ENCODE measurements at regions not wholly inside any gene's neighbourhood (a gene's known extent, or its start where the extent isn't known, plus 50 kb on each side); places are given as distances from the start of the nearest gene placed in this dataset.
A peak's percentile ranks its signal among the peaks of the same experiment; 100 is the strongest.
"Not testable (repeated sequence)": the region's sequence is repeated elsewhere in the genome, so short reads cannot be mapped to it uniquely, and the experiment has no call there.

DNA sequence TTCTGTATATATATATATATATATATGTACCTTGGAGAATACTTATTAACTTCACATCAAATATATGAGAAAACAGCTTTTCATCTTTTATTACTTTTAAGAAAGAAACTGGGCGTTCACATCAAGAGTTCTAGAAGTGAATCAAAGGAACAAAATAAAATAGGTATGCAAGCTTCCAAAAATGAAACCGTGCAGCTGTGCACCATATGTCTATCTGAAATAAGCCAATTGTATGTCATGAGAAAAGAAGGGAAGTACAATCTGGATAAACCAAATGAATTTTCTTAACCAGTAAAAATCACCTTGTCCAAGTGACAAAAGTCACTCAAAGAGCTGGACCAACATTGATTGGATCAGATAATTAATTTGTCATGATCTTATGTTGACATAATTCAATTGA lies 405.4 kb upstream of the TECRL start:
- no peak overlapping the region for H3K4me3 ChIP-seq (ENCODE audit: low read length)
- no peak for DNase-seq (ENCODE audit: low read depth)
- TF ChIP-seq, protein P1, sequence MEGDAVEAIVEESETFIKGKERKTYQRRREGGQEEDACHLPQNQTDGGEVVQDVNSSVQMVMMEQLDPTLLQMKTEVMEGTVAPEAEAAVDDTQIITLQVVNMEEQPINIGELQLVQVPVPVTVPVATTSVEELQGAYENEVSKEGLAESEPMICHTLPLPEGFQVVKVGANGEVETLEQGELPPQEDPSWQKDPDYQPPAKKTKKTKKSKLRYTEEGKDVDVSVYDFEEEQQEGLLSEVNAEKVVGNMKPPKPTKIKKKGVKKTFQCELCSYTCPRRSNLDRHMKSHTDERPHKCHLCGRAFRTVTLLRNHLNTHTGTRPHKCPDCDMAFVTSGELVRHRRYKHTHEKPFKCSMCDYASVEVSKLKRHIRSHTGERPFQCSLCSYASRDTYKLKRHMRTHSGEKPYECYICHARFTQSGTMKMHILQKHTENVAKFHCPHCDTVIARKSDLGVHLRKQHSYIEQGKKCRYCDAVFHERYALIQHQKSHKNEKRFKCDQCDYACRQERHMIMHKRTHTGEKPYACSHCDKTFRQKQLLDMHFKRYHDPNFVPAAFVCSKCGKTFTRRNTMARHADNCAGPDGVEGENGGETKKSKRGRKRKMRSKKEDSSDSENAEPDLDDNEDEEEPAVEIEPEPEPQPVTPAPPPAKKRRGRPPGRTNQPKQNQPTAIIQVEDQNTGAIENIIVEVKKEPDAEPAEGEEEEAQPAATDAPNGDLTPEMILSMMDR (conservative IDR thresholded peaks at IDR 0.05; ENCODE audit: low read length) = no peak

DNA sequence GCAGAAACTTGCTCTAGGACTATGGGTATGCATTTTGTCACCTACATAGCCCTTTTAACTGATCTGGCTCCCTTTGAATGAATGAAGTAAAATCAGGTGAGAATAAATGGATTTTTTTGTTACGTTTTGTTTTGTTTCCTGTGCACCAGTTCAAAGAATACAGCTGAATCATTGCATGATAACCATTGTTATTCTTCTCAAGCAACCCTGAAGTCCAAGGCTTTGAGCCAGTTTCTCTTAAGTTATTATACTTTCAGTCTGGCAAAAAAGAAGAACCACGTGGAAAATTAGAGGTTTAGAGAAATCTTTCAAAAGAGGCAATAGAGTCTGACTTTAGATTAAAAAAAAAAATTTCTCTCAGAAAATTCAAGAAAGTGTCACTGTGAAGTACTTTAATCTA lies 398.6 kb upstream of the TECRL start:
- H3K4me3 ChIP-seq (ENCODE audit: low read length) = no peak overlapping the region
- TF ChIP-seq, protein P1 (conservative IDR thresholded peaks at IDR 0.05; ENCODE audit: low read length) = no peak
- DNase-seq (ENCODE audit: low read depth) = no peak

DNA sequence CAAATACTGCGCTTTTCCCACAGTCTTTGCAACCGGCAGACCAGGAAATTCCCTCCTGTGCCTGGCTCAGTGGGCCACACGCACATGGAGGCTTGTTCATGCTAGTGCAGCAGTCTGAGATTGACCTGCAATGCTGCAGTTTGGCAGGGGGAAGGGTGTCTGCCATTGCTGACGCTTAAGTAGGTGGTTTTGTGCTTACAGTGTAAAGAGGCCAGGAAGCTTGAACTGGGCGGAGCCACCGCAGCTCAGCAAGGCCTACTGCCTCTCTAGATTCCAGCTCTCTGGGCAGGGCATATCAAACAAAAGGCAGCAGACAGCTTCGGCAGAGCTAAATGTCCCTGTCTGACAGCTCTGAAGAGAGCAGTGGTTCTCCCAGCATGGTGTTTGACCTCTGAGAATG lies 390.5 kb upstream of the TECRL start:
- DNase-seq (ENCODE audit: low read depth) = no peak
- no peak overlapping the region for H3K4me3 ChIP-seq (ENCODE audit: low read length)
- TF ChIP-seq, protein P1 (conservative IDR thresholded peaks at IDR 0.05; ENCODE audit: low read length) = no peak

DNA sequence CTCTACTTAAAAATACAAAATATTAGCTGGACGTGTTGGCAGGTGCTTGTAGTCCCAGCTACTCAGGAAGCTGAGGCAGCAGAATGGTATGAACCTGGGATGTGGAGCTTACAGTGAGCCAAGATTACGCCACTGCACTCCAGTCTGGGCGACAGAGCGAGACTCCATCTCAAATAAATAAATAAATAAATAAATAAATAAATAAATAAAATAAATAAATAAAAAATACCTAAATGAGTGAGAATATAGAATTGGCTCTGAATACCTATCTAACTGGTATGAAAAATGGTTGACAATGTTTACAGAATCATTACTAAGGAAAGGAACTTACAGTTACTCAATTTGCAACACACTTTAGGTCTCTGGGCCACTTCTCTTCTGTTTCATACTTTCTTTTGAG lies 389.6 kb upstream of the TECRL start:
- H3K4me3 ChIP-seq (ENCODE audit: low read length); DNase-seq (ENCODE audit: low read depth): not testable (repeated sequence)

DNA sequence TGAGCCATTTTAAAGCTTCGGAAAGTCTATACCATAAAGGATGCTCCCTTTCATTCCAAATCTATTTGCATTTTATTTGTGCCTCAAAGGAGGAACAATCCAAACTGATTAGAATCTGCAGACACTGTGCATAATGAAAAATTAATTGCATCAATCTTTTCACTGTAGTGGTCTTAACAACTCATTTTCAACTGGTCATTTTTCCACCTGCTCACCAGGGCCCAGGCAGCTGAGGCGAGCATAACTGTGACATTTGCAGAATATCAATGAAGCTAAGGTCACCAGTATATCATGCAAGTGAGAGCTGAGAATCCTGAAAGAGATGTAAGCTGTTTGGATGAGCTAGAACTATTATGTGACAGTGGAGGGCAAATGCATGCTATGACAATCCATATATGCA lies 387.3 kb upstream of the TECRL start:
- no peak for DNase-seq (ENCODE audit: low read depth)
- TF ChIP-seq, protein P1 (conservative IDR thresholded peaks at IDR 0.05; ENCODE audit: low read length) = no peak
- no peak overlapping the region for H3K4me3 ChIP-seq (ENCODE audit: low read length)

DNA sequence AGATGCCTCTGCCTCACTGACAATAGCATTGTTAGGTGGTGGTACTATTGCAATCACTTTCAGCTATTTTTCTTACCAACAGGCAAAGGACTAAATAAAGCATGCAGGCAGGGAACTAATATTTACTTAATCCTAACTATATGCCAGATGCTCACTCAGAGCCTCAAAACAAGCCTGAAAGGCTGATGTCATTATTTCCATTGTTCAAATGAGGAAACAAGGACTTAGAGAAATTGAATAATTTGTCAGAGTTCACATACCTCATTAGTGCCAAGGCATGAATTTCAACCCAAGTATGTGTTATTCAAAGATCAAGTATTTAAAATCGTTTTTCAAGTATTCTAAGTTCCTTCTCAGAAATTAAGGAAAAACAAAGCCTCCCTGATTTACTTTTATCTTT lies 374.9 kb upstream of the TECRL start:
- TF ChIP-seq, protein P1 (conservative IDR thresholded peaks at IDR 0.05; ENCODE audit: low read length) = no peak

DNA sequence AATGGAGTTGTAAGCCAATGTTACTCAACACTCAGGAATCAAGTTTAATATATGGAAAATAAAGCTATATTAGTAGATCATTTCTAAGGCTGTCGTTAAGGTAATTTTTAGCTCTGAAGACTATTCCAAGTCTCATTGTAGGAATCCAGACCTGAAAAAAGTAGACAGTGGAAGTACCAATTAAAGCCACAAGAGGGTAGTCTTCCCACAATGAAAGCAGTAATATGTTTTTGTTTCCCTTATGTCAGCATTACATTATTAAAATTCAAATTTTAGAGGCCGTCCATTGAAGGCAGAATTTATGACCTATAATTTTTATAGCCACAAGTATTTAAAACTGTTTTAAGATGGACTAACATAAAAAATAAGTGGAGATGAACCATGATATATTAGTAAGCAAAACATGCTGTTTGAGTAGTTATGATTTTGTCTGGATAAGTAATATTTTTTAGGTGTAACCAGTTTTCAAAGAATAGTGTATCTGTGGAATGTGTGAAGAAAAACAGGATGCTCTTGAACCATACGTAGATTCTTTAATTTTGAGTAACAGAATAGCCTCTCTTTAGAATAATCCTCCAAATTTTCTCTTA lies 372.6 kb upstream of the TECRL start:
- no peak overlapping the region for H3K4me3 ChIP-seq (ENCODE audit: low read length)
- TF ChIP-seq, protein P1 (conservative IDR thresholded peaks at IDR 0.05; ENCODE audit: low read length) = peak; percentile 74

More for the DNA sequence above, 374.9 kb upstream of the TECRL start:
- DNase-seq (ENCODE audit: low read depth) = peak; percentile 48
- H3K4me3 ChIP-seq (ENCODE audit: low read length) = no peak overlapping the region

DNA sequence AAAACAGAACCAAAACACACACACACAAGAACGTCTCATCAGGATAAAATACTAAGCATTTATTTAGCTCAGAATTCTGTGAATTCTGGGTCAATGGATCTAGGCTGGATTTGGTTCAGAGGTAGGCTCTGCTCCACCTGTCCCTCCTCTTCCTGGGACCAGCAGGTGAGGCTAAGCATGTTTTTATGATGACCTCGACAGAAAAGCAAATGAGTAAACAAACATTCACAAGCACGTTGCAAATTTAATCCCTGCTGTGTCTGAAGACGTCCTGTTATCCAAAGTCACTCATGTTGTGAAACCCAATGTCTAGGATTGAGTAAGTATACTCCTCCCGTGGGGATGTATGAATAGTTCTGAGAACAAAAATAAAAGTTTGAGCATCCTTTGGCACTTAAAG lies 371.4 kb upstream of the TECRL start:
- TF ChIP-seq, protein P1 (conservative IDR thresholded peaks at IDR 0.05; ENCODE audit: low read length) = no peak
- H3K4me3 ChIP-seq (ENCODE audit: low read length) = no peak overlapping the region
- no peak for DNase-seq (ENCODE audit: low read depth)

More for the DNA sequence above, 372.6 kb upstream of the TECRL start:
- peak; percentile 9 for DNase-seq (ENCODE audit: low read depth)

All from AG10803 (cell line).